22Rv1 (cell line): ENCODE measurements at regions not wholly inside any gene's neighbourhood (a gene's known extent, or its start where the extent isn't known, plus 50 kb on each side); places are given as distances from the start of the nearest gene placed in this dataset.

Source experiments
- H3K27ac ChIP-seq: fragments of 450-650 bp; 2 replicates; pipeline ENCODE4 v1.5.1; 2017
- ZFX ChIP-seq: fragments of 450-650 bp; IDR thresholded peaks from 2 replicates; pipeline ENCODE4 v1.6.1; 2017; ENCODE audit warnings: antibody characterized with exemption, borderline replicate concordance
- TF ChIP-seq, protein P1 (sequence below): fragments of 450-650 bp; IDR thresholded peaks from 2 replicates; pipeline ENCODE4 v1.5.1; 2017; ENCODE audit warnings: mild to moderate bottlenecking

DNA sequence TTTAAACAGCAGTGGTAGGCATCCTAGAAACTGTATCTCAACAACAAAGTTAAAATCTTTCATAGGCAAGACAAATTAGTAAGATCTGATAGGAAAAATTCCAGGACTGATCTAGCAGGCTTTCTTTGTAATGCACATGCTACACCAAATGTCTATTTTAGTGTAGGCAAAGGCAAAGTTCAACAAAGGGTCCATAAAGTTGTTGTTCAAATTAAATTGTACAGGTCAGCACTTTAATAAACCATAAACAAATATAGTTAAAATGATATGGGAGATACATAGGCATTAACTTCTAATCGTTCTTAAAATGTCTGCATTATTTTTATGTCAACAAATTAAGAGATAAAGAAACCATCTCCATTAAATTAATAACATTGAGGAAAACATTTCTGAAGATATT lies 413.0 kb downstream of the TUSC7 start:
- H3K27ac ChIP-seq, result no peak overlapping the region
- TF ChIP-seq, protein P1, sequence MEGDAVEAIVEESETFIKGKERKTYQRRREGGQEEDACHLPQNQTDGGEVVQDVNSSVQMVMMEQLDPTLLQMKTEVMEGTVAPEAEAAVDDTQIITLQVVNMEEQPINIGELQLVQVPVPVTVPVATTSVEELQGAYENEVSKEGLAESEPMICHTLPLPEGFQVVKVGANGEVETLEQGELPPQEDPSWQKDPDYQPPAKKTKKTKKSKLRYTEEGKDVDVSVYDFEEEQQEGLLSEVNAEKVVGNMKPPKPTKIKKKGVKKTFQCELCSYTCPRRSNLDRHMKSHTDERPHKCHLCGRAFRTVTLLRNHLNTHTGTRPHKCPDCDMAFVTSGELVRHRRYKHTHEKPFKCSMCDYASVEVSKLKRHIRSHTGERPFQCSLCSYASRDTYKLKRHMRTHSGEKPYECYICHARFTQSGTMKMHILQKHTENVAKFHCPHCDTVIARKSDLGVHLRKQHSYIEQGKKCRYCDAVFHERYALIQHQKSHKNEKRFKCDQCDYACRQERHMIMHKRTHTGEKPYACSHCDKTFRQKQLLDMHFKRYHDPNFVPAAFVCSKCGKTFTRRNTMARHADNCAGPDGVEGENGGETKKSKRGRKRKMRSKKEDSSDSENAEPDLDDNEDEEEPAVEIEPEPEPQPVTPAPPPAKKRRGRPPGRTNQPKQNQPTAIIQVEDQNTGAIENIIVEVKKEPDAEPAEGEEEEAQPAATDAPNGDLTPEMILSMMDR, result no peak
- TF ChIP-seq ZFX, result no peak

DNA sequence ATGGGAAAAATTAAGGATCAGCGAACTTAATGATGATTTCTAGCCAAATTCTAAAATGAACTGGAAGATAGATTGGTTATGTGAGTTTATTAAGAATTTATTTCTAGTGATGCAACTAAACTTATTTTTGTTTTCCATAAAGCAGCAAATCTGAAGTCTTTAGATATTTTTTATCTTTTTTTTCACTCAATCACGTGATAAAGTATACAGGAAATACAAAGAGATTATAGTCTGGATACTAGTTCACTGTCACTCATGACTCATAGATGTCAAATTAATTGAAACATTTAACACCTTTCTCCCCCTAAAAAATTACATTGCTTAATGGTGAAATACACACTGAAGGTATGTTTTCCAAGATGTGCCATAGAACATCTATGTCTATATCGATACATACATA lies 416.9 kb downstream of the TUSC7 start:
- H3K27ac ChIP-seq, result no peak overlapping the region
- TF ChIP-seq, protein P1, result no peak
- no peak for TF ChIP-seq ZFX

DNA sequence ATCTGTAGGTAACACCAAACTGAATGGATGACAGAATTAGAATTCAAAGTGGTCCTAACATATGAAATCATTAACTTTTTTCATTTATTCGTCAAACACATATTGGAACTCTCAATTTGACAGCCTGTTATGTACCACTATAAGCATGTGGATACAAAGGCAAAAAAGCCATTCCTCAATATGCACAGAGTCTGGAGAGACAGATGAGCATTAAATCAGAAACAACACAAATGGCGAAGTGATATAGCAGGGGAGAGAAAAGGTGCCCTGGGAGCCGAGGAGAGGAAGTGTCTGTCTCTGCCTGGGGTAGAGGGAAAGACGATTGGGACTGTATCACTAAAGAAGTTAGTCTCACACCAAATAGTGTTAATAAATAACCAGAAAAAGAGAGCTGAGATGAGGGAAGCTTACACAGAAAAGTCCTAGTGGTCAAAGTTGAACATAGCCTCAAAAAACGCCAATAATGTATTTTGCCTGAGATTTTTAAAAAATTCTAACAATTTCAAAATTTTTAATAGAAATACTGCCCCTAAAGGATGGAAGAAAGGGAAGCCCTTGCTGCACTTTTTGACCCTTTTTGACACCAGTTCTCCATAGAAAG lies 417.5 kb downstream of the TUSC7 start:
- no peak overlapping the region for H3K27ac ChIP-seq

DNA sequence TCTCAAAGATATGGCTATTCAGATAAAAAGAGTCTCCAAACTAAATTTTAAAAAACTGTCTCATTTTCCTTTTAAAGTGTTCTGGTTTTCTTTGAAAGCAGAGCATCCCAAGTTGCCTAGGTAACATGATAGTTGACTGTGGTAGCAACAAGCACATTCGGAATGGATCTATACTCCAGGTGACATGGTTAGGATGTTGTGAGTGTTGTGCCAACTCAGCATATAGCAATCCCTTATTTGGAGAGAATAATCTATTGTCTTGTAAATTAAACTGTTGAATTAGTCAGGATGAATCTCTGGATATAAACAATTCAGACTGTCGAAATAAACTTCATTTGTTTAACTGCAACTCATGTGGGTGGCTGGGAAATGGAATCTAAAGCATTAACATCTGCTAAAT lies 418.6 kb downstream of the TUSC7 start:
- H3K27ac ChIP-seq, result no peak overlapping the region
- TF ChIP-seq ZFX, result no peak

More for the DNA sequence above, 417.5 kb downstream of the TUSC7 start:
- no peak for TF ChIP-seq ZFX
- TF ChIP-seq, protein P1, result no peak

DNA sequence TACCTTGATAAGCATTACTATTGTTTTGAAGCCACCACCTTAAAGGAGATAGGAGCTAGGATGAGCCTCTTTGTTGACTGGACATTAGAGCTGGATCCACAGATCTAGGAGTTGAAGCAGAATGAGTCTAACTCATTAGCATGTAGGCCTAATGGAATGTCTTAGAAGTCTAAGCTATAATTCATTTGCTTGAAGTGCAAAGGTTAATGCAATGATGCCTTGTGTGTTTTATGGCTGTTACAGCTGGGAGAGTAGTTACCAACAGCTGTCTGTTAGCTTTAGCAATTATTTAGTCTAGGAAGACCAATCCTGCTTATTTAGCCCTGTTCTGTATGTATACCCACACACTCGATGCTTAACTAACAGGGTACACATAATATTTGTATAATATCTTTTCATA lies 419.3 kb downstream of the TUSC7 start:
- TF ChIP-seq ZFX, result no peak
- TF ChIP-seq, protein P1, result no peak
- no peak overlapping the region for H3K27ac ChIP-seq

DNA sequence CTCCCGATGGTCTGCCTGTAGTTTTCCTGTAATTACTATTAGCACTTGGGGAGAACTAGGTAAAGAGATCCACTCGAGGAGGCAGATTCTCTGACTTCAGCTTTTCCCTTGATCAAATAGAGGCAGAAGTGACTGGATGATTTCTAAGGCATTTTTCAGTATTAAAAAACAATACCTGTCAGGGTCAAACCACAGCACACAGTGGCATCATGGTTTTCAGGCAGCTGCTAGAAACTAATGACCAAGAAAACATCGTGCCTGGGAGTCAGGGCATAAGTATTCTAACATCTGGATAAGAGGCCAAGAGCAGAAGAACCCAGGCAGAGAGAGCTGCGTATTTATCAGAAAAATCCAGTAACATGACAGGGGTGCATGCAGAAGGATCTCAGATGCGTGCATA lies 419.9 kb downstream of the TUSC7 start:
- TF ChIP-seq ZFX, result no peak
- TF ChIP-seq, protein P1, result no peak
- no peak overlapping the region for H3K27ac ChIP-seq

DNA sequence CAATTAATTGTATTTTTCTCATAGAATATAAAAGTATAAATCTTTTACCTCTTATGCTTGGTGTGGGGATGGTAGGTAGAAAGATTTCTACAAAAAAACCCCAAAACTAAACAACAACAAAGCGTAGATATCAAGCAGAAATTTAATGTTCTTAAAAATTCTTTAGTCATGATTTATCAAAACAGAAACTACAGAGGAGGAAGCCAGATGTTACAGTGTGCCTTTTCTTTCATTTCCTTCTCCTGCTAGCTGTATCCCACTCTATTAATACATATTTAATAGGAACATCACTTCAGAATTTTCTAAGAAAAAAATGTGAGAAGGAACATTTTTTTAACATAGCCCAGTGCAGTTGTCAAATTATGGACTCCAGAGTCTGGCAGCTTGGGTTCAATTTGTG lies 420.6 kb downstream of the TUSC7 start:
- TF ChIP-seq, protein P1, result no peak
- H3K27ac ChIP-seq, result no peak overlapping the region

DNA sequence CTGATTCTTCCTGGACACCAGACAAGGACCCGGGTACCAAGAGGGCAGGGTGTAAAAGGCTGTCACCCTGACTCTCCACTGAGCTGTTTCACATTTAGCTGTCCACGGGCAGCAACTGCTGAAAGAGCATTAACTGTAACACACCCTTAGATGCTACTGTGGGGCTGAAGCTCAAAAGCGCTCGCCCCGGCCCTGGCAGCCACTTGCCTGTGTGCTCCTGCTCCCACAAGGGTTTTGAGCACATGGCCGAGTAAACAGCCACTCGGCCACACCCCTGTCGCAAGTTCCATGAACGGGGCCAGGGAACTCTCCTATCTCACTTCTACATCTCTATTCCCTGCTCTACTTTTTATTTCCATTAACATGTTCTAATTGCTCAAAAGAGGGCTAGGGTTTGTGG lies 421.7 kb downstream of the TUSC7 start:
- TF ChIP-seq, protein P1, result no peak
- TF ChIP-seq ZFX, result no peak
- no peak overlapping the region for H3K27ac ChIP-seq
